GM12865 (cell line): ENCODE measurements at regions not wholly inside any gene's neighbourhood (a gene's known extent, or its start where the extent isn't known, plus 50 kb on each side); places are given as distances from the start of the nearest gene placed in this dataset.

Experiments
- DNase-seq: peaks from one replicate; pipeline ENCODE4 v3.0.0; 2010; ENCODE audit warnings: low read depth
- H3K4me3 ChIP-seq: 2 replicates; pipeline ENCODE4 v1.5.1; 2011; ENCODE audit warnings: mild to moderate bottlenecking, low read depth, low read length, control low read depth
- CTCF ChIP-seq: IDR thresholded peaks from 2 replicates; pipeline ENCODE4 v1.5.1; 2011; ENCODE audit warnings: low read length, control low read depth, low read depth, inconsistent platforms; ENCODE audit not compliant: insufficient read depth; ENCODE audit errors: missing control alignments

- DNase-seq: no peak
- H3K4me3 ChIP-seq: no peak overlapping the region
- TF ChIP-seq CTCF: no peak
Measured at GRCh38 chr5:98705841-98706240, 67.6 kb upstream of the RGMB start.

GRCh38 chr5:98709681-98710080 lies 63.8 kb upstream of the RGMB start:
- no peak for DNase-seq
- no peak overlapping the region for H3K4me3 ChIP-seq
- TF ChIP-seq CTCF: no peak

- no peak for TF ChIP-seq CTCF
- H3K4me3 ChIP-seq: no peak overlapping the region
- DNase-seq: no peak
Measured at GRCh38 chr5:98713027-98713426, 60.4 kb upstream of the RGMB start.

- TF ChIP-seq CTCF: no peak
- H3K4me3 ChIP-seq: no peak overlapping the region
- DNase-seq: no peak
Measured at GRCh38 chr5:98713856-98714255, 59.6 kb upstream of the RGMB start.

- TF ChIP-seq CTCF: no peak
- no peak overlapping the region for H3K4me3 ChIP-seq
Measured at GRCh38 chr5:98714710-98715288, 58.7 kb upstream of the RGMB start.

GRCh38 chr5:98721231-98721928 lies 52.1 kb upstream of the RGMB start:
- no peak for DNase-seq
- no peak for TF ChIP-seq CTCF
- no peak overlapping the region for H3K4me3 ChIP-seq

More at GRCh38 chr5:98714710-98715288, 58.7 kb upstream of the RGMB start:
- DNase-seq: no peak

- no peak for DNase-seq
- H3K4me3 ChIP-seq: no peak overlapping the region
- TF ChIP-seq CTCF: no peak
Measured at GRCh38 chr5:98722188-98722587, 51.3 kb upstream of the RGMB start.
